NCI-H1092 (cell line): ENCODE measurements at regions not wholly inside any gene's neighbourhood (a gene's known extent, or its start where the extent isn't known, plus 50 kb on each side); places are given as distances from the start of the nearest gene placed in this dataset.
"Not testable (repeated sequence)": the region's sequence is repeated elsewhere in the genome, so short reads cannot be mapped to it uniquely, and the experiment has no call there.

Source experiments
- DNase-seq: peaks from one replicate; lab custom pipeline; 2025; lab: John Stamatoyannopoulos, UW

- no peak for DNase-seq
These were observed 571.2 kb downstream of the ADGRL2 start for GRCh38 chr1:82371844-82372498.

- DNase-seq, result no peak
These were observed 566.7 kb downstream of the ADGRL2 start for GRCh38 chr1:82367456-82367855.

- DNase-seq, result no peak
These were observed 566.0 kb downstream of the ADGRL2 start for GRCh38 chr1:82366689-82367088.

- not testable (repeated sequence) for DNase-seq
These were observed 558.8 kb downstream of the ADGRL2 start for GRCh38 chr1:82359541-82359940.

GRCh38 chr1:82358706-82359105, 558.0 kb downstream of the ADGRL2 start:
- DNase-seq, result not testable (repeated sequence)

- not testable (repeated sequence) for DNase-seq
These were observed 553.8 kb downstream of the ADGRL2 start for GRCh38 chr1:82354546-82354945.

- no peak for DNase-seq
These were observed 547.8 kb downstream of the ADGRL2 start for GRCh38 chr1:82348487-82348886.

GRCh38 chr1:82346141-82346540, 545.4 kb downstream of the ADGRL2 start:
- no peak for DNase-seq

- DNase-seq, result no peak
These were observed 542.6 kb downstream of the ADGRL2 start for GRCh38 chr1:82343381-82343780.

- DNase-seq, result no peak
These were observed 536.9 kb downstream of the ADGRL2 start for GRCh38 chr1:82337635-82338034.

- no peak for DNase-seq
These were observed 529.6 kb downstream of the ADGRL2 start for GRCh38 chr1:82330330-82330729.

GRCh38 chr1:82329226-82329625, 528.5 kb downstream of the ADGRL2 start:
- no peak for DNase-seq

- no peak for DNase-seq
These were observed 522.6 kb downstream of the ADGRL2 start for GRCh38 chr1:82323144-82323841.

- no peak for DNase-seq
These were observed 521.1 kb downstream of the ADGRL2 start for GRCh38 chr1:82321794-82322193.

GRCh38 chr1:82319546-82319945, 518.8 kb downstream of the ADGRL2 start:
- no peak for DNase-seq

- no peak for DNase-seq
These were observed 518.2 kb downstream of the ADGRL2 start for GRCh38 chr1:82318921-82319320.

GRCh38 chr1:82318265-82318664, 517.5 kb downstream of the ADGRL2 start:
- DNase-seq, result no peak

GRCh38 chr1:82317671-82318070, 516.9 kb downstream of the ADGRL2 start:
- no peak for DNase-seq

GRCh38 chr1:82299656-82300055, 498.9 kb downstream of the ADGRL2 start:
- no peak for DNase-seq

- no peak for DNase-seq
These were observed 498.3 kb downstream of the ADGRL2 start for GRCh38 chr1:82299056-82299455.

- DNase-seq, result no peak
These were observed 496.6 kb downstream of the ADGRL2 start for GRCh38 chr1:82297139-82297896.

GRCh38 chr1:82287556-82287955, 486.8 kb downstream of the ADGRL2 start:
- DNase-seq, result no peak

GRCh38 chr1:82284213-82284612, 483.5 kb downstream of the ADGRL2 start:
- DNase-seq, result no peak
